ENCODE measurements at regions not wholly inside any gene's neighbourhood (a gene's known extent, or its start where the extent isn't known, plus 50 kb on each side); places are given as distances from the start of the nearest gene placed in this dataset.
A peak's percentile ranks its signal among the peaks of the same experiment; 100 is the strongest.
"Not testable (repeated sequence)": the region's sequence is repeated elsewhere in the genome, so short reads cannot be mapped to it uniquely, and the experiment has no call there.

- no peak for DNase-seq (ENCODE audit: low read depth in 2 of 2)
These were observed 124.6 kb upstream of the KCNAB1 start for GRCh38 chr3:155995525-155996370.

- DNase-seq (ENCODE audit: low read depth in 2 of 2): no peak
These were observed 123.5 kb upstream of the KCNAB1 start for GRCh38 chr3:155996882-155997281.

GRCh38 chr3:155998173-155998572, 122.2 kb upstream of the KCNAB1 start:
- DNase-seq (ENCODE audit: low read depth in 2 of 2): not testable (repeated sequence)

- no peak for DNase-seq (ENCODE audit: low read depth in 2 of 2)
These were observed 114.6 kb upstream of the KCNAB1 start for GRCh38 chr3:156005736-156006135.

- DNase-seq (ENCODE audit: low read depth in 2 of 2): no peak
These were observed 109.5 kb upstream of the KCNAB1 start for GRCh38 chr3:156010829-156011228.

GRCh38 chr3:156014489-156014888, 105.9 kb upstream of the KCNAB1 start:
- DNase-seq (ENCODE audit: low read depth in 2 of 2): no peak

GRCh38 chr3:156016902-156017301, 103.5 kb upstream of the KCNAB1 start:
- no peak for DNase-seq (ENCODE audit: low read depth in 2 of 2)

GRCh38 chr3:156017352-156018030, 102.9 kb upstream of the KCNAB1 start:
- no peak for DNase-seq (ENCODE audit: low read depth in 2 of 2)

- no peak for DNase-seq (ENCODE audit: low read depth in 2 of 2)
These were observed 95.4 kb upstream of the KCNAB1 start for GRCh38 chr3:156024904-156025533.

- no peak for DNase-seq (ENCODE audit: low read depth in 2 of 2)
These were observed 91.2 kb upstream of the KCNAB1 start for GRCh38 chr3:156029208-156029607.

GRCh38 chr3:156030723-156031122, 89.7 kb upstream of the KCNAB1 start:
- no peak for DNase-seq (ENCODE audit: low read depth in 2 of 2)

GRCh38 chr3:156033428-156033827, 87.0 kb upstream of the KCNAB1 start:
- no peak for DNase-seq (ENCODE audit: low read depth in 2 of 2)

GRCh38 chr3:156035158-156035557, 85.2 kb upstream of the KCNAB1 start:
- DNase-seq (ENCODE audit: low read depth in 2 of 2): no peak

GRCh38 chr3:156036258-156037053, 83.9 kb upstream of the KCNAB1 start:
- DNase-seq (ENCODE audit: low read depth in 2 of 2): no peak

GRCh38 chr3:156037356-156037755, 83.0 kb upstream of the KCNAB1 start:
- no peak for DNase-seq (ENCODE audit: low read depth in 2 of 2)

GRCh38 chr3:156038869-156039268, 81.5 kb upstream of the KCNAB1 start:
- DNase-seq (ENCODE audit: low read depth in 2 of 2): no peak

GRCh38 chr3:156040041-156040440, 80.3 kb upstream of the KCNAB1 start:
- no peak for DNase-seq (ENCODE audit: low read depth in 2 of 2)

- DNase-seq (ENCODE audit: low read depth in 2 of 2): not testable (repeated sequence)
These were observed 79.0 kb upstream of the KCNAB1 start for GRCh38 chr3:156041216-156041841.

- DNase-seq (ENCODE audit: low read depth in 2 of 2): not testable (repeated sequence)
These were observed 78.5 kb upstream of the KCNAB1 start for GRCh38 chr3:156041856-156042255.

- DNase-seq (ENCODE audit: low read depth in 2 of 2): peak; percentile 11 to 42
These were observed 76.3 kb upstream of the KCNAB1 start for GRCh38 chr3:156043832-156044633.

- no peak for DNase-seq (ENCODE audit: low read depth in 2 of 2)
These were observed 75.8 kb upstream of the KCNAB1 start for GRCh38 chr3:156044634-156044975.
